Liver (tissue), 8 donors: ENCODE measurements at regions not wholly inside any gene's neighbourhood (a gene's known extent, or its start where the extent isn't known, plus 50 kb on each side); places are given as distances from the start of the nearest gene placed in this dataset.

Experiments
- DNase-seq: peaks from one replicate; pipeline ENCODE4 v3.0.0-alpha.2; 2017; ENCODE audit warnings: low spot score
- H3K27ac ChIP-seq, 2 donors: one replicate each; pipeline ENCODE4 v1.7.0; 2013; ENCODE audit warnings: inconsistent platforms in 2 of 2, low read length in 2 of 2, control low read depth in 1 of 2, low read depth in 1 of 2, mild to moderate bottlenecking in 1 of 2
- H3K27me3 ChIP-seq, 4 donors: one replicate each; pipeline versions ENCODE4 v1.6.1 to v1.7.0; 2013; ENCODE audit warnings: low read length in 3 of 4, inconsistent platforms in 1 of 4, mild to moderate bottlenecking in 1 of 4, moderate library complexity in 1 of 4; ENCODE audit not compliant: control insufficient read depth in 4 of 4, insufficient read depth in 4 of 4
- H3K36me3 ChIP-seq, 4 donors: one replicate each; pipeline versions ENCODE4 v1.6.1 to v1.7.0; 2013; ENCODE audit warnings: low read length in 3 of 4, mild to moderate bottlenecking in 3 of 4, low read depth in 1 of 4, moderate library complexity in 1 of 4; ENCODE audit not compliant: control insufficient read depth in 4 of 4, insufficient read depth in 3 of 4
- H3K4me1 ChIP-seq, 4 donors: one replicate each; pipeline versions ENCODE4 v1.6.1 to v1.7.0; 2013; ENCODE audit warnings: low read length in 3 of 4, mild to moderate bottlenecking in 3 of 4, moderate library complexity in 1 of 4; ENCODE audit not compliant: control insufficient read depth in 4 of 4, insufficient read depth in 4 of 4
- H3K4me3 ChIP-seq, 3 donors: one replicate each; pipeline versions ENCODE4 v1.6.1 to v1.7.0; 2013; ENCODE audit warnings: low read length in 3 of 3, control low read depth in 1 of 3, low read depth in 1 of 3, mild to moderate bottlenecking in 1 of 3
- H3K9ac ChIP-seq, 2 donors: one replicate each; pipeline ENCODE4 v1.7.0; 2013; ENCODE audit warnings: low read length in 2 of 2, mild to moderate bottlenecking in 2 of 2, moderate library complexity in 2 of 2, control low read depth in 1 of 2, low read depth in 1 of 2
- H3K9me3 ChIP-seq, 4 donors: one replicate each; pipeline versions ENCODE4 v1.6.1 to v1.7.0; 2013; ENCODE audit warnings: low read length in 3 of 4; ENCODE audit not compliant: control insufficient read depth in 4 of 4
- ATF3 ChIP-seq: IDR thresholded peaks from 2 replicates; pipeline ENCODE4 v1.6.1; 2016; ENCODE audit warnings: antibody characterized with exemption
- EGR1 ChIP-seq, 2 donors: IDR thresholded peaks; 2 replicates each; pipeline ENCODE4 v1.6.1; 2016 to 2018; ENCODE audit warnings: antibody characterized with exemption in 2 of 2, low read depth in 2 of 2
- FOXA1 ChIP-seq: IDR thresholded peaks from 2 replicates; pipeline ENCODE4 v1.6.1; 2016; ENCODE audit warnings: antibody characterized with exemption
- FOXA2 ChIP-seq: IDR thresholded peaks from 2 replicates; pipeline ENCODE4 v1.6.1; 2016; ENCODE audit warnings: antibody characterized with exemption
- GABPA ChIP-seq, 2 donors: IDR thresholded peaks in 1 of 2; conservative IDR thresholded peaks in 1 of 2; 2 replicates each; pipeline ENCODE4 v1.6.1; 2016; ENCODE audit warnings: antibody characterized with exemption in 2 of 2, mild to moderate bottlenecking in 1 of 2, moderate library complexity in 1 of 2
- HNF4G ChIP-seq: IDR thresholded peaks from 2 replicates; pipeline ENCODE4 v1.6.1; 2016; ENCODE audit warnings: antibody characterized with exemption
- JUND ChIP-seq, 2 donors: IDR thresholded peaks; 2 replicates each; pipeline ENCODE4 v1.6.1; 2016; ENCODE audit warnings: antibody characterized with exemption in 2 of 2
- NR2F2 ChIP-seq: IDR thresholded peaks from 2 replicates; pipeline ENCODE4 v1.6.1; 2016; ENCODE audit warnings: antibody characterized with exemption
- RAD21 ChIP-seq, 2 donors: IDR thresholded peaks; 2 replicates each; pipeline ENCODE4 v1.6.1; 2016; ENCODE audit warnings: antibody characterized with exemption in 2 of 2, mild to moderate bottlenecking in 2 of 2
- REST ChIP-seq: IDR thresholded peaks from 2 replicates; pipeline ENCODE4 v1.6.1; 2016; ENCODE audit warnings: antibody characterized with exemption, mild to moderate bottlenecking
- RXRA ChIP-seq, 2 donors: IDR thresholded peaks; 2 replicates each; pipeline ENCODE4 v1.6.1; 2017 to 2018; ENCODE audit warnings: antibody characterized with exemption in 2 of 2, mild to moderate bottlenecking in 1 of 2
- SP1 ChIP-seq: IDR thresholded peaks from 2 replicates; pipeline ENCODE4 v1.6.1; 2018; ENCODE audit warnings: antibody characterized with exemption, mild to moderate bottlenecking
- TAF1 ChIP-seq: conservative IDR thresholded peaks from 2 replicates; pipeline ENCODE4 v1.6.1; 2016; ENCODE audit warnings: antibody characterized with exemption, mild to moderate bottlenecking
- YY1 ChIP-seq: IDR thresholded peaks from 2 replicates; pipeline ENCODE4 v1.6.1; 2016; ENCODE audit warnings: antibody characterized with exemption, mild to moderate bottlenecking
- ZBTB33 ChIP-seq: IDR thresholded peaks from 2 replicates; pipeline ENCODE4 v1.6.1; 2016; ENCODE audit warnings: antibody characterized with exemption
- WGBS: extraction: QIAGEN DNeasy Blood & Tissue Kit; methylation state at CpG from one replicate; pipeline ENCODE4 v1.1.7; 2013; 5-methylcytosine and 5-hydroxymethylcytosine counted together
- TF ChIP-seq, protein P1 (sequence below): fragments of 150-350 bp; IDR thresholded peaks from 2 replicates; pipeline ENCODE4 v1.5.1; 2017; ENCODE audit warnings: improper control_type of control experiment, low read depth, low read length; ENCODE audit not compliant: missing input control
- donor health status: healthy.
- donor health status: healthy.
- donor health status: healthy.
- donor health status: healthy.
- donor health status: healthy.

DNA sequence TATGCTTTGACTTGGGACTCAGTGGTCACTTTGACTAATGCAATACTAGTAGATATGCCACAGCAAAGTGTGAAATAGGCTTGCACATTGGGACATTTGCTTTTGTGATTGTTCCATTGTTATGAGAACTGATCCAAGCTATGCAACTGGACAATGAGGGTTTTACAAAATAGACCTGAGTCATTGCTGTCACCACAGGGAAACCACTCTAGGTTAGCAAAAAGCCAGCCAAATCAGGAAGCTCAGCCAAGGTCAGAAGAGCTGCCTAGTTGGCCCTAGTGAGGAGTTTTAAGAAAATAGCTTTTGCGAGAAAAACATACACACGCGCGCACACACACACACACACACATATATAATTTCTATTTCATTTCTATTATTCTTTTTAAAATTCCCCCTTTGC lies 452.4 kb upstream of the CDH7 start:
- WGBS: 92% methylated on average over 4 of the region's 4 CpGs
- H3K9me3 ChIP-seq: no peaks in the 10 kb centered on the region
- H3K4me3 ChIP-seq: no peak overlapping the region
- no peaks in the 10 kb centered on the region for H3K36me3 ChIP-seq
- no peak for DNase-seq
- no peaks in the 10 kb centered on the region for H3K27me3 ChIP-seq
- TF ChIP-seq FOXA2 (no peak), ATF3 (no peak), EGR1 (IDR thresholded peaks at IDR 0.05; ENCODE audit: low read depth in 2 of 2) (no peak), JUND (IDR thresholded peaks at IDR 0.05) (no peak), RXRA (IDR thresholded peaks at IDR 0.05) (no peak), YY1 (no peak), RAD21 (IDR thresholded peaks at IDR 0.05) (no peak), HNF4G (no peak), NR2F2 (no peak)
- H3K9ac ChIP-seq: no peak overlapping the region
- no peaks in the 10 kb centered on the region for H3K4me1 ChIP-seq
- H3K27ac ChIP-seq: no peak overlapping the region

DNA sequence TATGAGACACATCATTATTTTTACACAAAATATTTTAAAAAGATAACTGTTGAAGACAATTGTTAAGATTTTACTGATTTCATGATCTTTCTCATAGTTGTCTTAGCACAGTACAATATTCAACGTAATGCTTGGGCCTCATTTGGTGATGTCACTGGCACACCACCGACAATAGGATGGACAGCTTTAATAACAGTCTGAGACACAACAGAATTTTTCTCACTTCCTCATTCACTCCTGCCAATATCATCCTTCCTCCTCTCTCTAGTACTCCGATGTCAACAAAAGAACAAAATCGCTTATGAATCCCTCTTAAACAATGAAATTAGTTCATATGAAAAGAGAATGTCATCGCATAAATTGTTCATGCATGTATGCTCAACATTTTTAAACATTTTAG lies 461.9 kb upstream of the CDH7 start:
- no peak overlapping the region for H3K27ac ChIP-seq
- H3K4me1 ChIP-seq: no peaks in the 10 kb centered on the region
- no peak for DNase-seq
- no peak overlapping the region for H3K9ac ChIP-seq
- H3K4me3 ChIP-seq: no peak overlapping the region
- TF ChIP-seq TAF1 (no peak), YY1 (no peak), JUND (IDR thresholded peaks at IDR 0.05) (no peak)
- TF ChIP-seq, protein P1, sequence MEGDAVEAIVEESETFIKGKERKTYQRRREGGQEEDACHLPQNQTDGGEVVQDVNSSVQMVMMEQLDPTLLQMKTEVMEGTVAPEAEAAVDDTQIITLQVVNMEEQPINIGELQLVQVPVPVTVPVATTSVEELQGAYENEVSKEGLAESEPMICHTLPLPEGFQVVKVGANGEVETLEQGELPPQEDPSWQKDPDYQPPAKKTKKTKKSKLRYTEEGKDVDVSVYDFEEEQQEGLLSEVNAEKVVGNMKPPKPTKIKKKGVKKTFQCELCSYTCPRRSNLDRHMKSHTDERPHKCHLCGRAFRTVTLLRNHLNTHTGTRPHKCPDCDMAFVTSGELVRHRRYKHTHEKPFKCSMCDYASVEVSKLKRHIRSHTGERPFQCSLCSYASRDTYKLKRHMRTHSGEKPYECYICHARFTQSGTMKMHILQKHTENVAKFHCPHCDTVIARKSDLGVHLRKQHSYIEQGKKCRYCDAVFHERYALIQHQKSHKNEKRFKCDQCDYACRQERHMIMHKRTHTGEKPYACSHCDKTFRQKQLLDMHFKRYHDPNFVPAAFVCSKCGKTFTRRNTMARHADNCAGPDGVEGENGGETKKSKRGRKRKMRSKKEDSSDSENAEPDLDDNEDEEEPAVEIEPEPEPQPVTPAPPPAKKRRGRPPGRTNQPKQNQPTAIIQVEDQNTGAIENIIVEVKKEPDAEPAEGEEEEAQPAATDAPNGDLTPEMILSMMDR: no peak
- 77% methylated on average over 5 of the region's 5 CpGs for WGBS
- no peaks in the 10 kb centered on the region for H3K36me3 ChIP-seq
- no peaks in the 10 kb centered on the region for H3K27me3 ChIP-seq
- no peaks in the 10 kb centered on the region for H3K9me3 ChIP-seq

GRCh38 chr18:65287652-65288051 lies 463.2 kb upstream of the CDH7 start:
- 86% methylated on average over 2 of the region's 2 CpGs for WGBS
- H3K27ac ChIP-seq: no peak overlapping the region
- DNase-seq: no peak
- H3K36me3 ChIP-seq: no peaks in the 10 kb centered on the region
- no peaks in the 10 kb centered on the region for H3K4me1 ChIP-seq
- H3K9ac ChIP-seq: no peak overlapping the region
- no peaks in the 10 kb centered on the region for H3K9me3 ChIP-seq
- TF ChIP-seq YY1 (no peak), HNF4G (no peak), EGR1 (IDR thresholded peaks at IDR 0.05; ENCODE audit: low read depth in 2 of 2) (no peak), ATF3 (no peak), JUND (IDR thresholded peaks at IDR 0.05) (no peak), FOXA2 (no peak), RAD21 (IDR thresholded peaks at IDR 0.05) (no peak), TAF1 (no peak), ZBTB33 (no peak), GABPA (IDR thresholded peaks at IDR 0.05 in 1 of 2, conservative IDR thresholded peaks at IDR 0.05 in 1 of 2) (no peak), FOXA1 (no peak), SP1 (no peak), REST (no peak), RXRA (IDR thresholded peaks at IDR 0.05) (no peak)
- no peaks in the 10 kb centered on the region for H3K27me3 ChIP-seq
- no peak overlapping the region for H3K4me3 ChIP-seq
